ENCODE measurements at regions not wholly inside any gene's neighbourhood (a gene's known extent, or its start where the extent isn't known, plus 50 kb on each side); places are given as distances from the start of the nearest gene placed in this dataset.

GRCh38 chr1:217205578-217205977 lies 425.3 kb downstream of the GPATCH2 start:
- no peak for DNase-seq (ENCODE audit: low read depth)

GRCh38 chr1:217196616-217197015 lies 434.3 kb downstream of the GPATCH2 start:
- no peak for DNase-seq (ENCODE audit: low read depth)

GRCh38 chr1:217193151-217193550 lies 437.7 kb downstream of the GPATCH2 start:
- no peak for DNase-seq (ENCODE audit: low read depth)

- no peak for DNase-seq (ENCODE audit: low read depth)
Measured at GRCh38 chr1:217191441-217191840, 439.4 kb downstream of the GPATCH2 start.

DNA sequence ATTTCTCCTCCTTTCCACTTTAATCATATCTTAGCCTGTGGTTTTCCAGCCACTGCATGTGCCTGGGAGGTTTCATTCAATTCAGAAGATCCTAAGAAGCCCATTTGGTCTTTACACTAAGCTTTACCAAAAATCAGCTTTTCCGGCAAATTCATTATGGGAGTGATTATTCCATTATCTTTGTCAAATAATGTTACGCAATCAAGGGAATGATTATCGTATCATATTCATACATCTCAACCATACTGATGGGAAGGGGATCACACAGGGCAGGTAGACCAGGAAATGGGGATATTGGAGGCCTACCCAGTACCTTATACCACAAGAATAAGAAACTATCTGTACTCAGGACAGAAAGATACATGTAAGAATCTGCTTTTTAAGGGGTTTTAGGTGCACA lies 440.5 kb downstream of the GPATCH2 start:
- DNase-seq (ENCODE audit: low read depth) = no peak

DNA sequence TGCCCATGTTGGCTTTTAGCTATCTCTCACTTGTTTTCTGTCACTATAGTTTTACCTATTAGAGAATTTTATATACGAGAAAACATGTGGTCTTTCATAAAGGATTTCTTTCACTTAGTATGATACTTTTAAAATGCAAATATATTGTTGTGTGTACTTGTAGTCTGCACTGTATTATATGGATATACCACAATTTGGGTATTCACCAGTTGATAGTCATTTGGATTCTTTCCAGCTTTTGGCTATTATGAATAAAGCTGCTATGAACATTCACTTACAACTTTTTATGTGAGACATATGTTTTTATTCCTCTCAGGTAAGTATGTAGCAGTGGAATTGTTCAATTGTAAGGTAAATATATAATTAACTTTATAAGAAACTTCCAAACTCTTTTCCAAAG lies 441.5 kb downstream of the GPATCH2 start:
- no peak for DNase-seq (ENCODE audit: low read depth)

GRCh38 chr1:217188280-217189237 lies 442.3 kb downstream of the GPATCH2 start:
- DNase-seq (ENCODE audit: low read depth) = no peak

DNA sequence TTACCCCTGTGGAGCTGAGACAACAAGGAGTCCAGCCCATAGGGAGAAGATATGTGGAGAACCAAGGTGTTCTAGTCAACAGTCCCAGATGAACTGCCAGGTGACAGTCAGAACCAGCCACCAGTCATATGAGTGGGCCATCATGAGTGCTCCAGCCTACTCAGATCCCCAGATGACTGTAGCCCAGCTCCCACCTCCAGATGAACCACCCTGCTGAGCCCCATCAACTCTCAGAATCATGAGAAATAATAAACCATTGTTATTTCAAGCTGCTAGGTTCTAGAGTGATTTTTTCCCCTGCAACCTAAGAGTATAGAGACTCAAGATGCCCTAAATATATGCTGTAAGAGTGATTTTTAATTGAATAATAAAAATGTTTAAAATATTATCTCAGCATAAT lies 444.2 kb downstream of the GPATCH2 start:
- DNase-seq (ENCODE audit: low read depth) = no peak

GRCh38 chr1:217184854-217185253 lies 446.0 kb downstream of the GPATCH2 start:
- DNase-seq (ENCODE audit: low read depth) = no peak

GRCh38 chr1:217182992-217183391 lies 447.9 kb downstream of the GPATCH2 start:
- DNase-seq (ENCODE audit: low read depth) = no peak

GRCh38 chr1:217181756-217182155 lies 449.1 kb downstream of the GPATCH2 start:
- no peak for DNase-seq (ENCODE audit: low read depth)

- DNase-seq (ENCODE audit: low read depth) = no peak
Measured at GRCh38 chr1:217181176-217181746, 449.6 kb downstream of the GPATCH2 start.

- no peak for DNase-seq (ENCODE audit: low read depth)
Measured at GRCh38 chr1:217180443-217180842, 450.4 kb downstream of the GPATCH2 start.

DNA sequence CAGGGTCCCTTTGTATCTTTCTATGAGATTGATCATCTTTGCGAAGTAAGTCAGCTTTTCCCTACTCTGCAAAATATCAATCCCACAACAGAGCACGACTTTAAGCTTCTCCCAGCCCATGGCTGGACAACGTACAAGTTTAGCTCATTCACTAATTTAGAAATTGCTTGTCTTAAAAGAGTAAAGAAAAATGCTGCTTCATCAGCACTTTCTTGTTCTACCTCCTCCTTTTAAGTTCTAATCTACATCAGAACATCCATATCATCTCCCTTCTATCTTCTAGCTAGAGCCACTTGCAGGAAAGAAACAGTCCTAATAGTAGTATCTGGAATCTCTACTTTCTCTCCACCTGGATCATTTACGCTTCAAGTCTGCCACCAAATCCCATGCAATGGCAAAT lies 441.2 kb upstream of the ESRRG start:
- DNase-seq (ENCODE audit: low read depth) = no peak

GRCh38 chr1:217153361-217153760 lies 430.1 kb upstream of the ESRRG start:
- no peak for DNase-seq (ENCODE audit: low read depth)

- DNase-seq (ENCODE audit: low read depth) = no peak
Measured at GRCh38 chr1:217150366-217150765, 427.1 kb upstream of the ESRRG start.

DNA sequence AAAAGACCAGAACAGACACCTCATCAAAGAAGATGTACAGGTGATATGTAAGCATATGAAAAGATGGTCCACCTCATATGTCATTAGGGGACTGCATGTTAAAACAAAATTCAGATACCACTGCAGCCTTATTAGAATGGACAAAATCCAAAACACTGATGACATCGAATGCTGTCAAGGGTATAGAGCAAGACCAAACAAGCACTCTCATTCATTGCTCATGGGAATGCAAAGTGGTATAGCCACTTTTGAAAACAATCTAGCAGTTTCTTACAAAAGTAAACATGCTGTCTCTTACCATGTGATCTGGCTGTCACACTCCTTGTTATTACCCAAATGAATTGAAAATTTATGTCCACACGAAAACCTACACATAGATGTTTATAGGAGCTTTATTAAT lies 426.6 kb upstream of the ESRRG start:
- no peak for DNase-seq (ENCODE audit: low read depth)

- no peak for DNase-seq (ENCODE audit: low read depth)
Measured at GRCh38 chr1:217141711-217142110, 418.5 kb upstream of the ESRRG start.

- no peak for DNase-seq (ENCODE audit: low read depth)
Measured at GRCh38 chr1:217140041-217140901, 417.0 kb upstream of the ESRRG start.

- no peak for DNase-seq (ENCODE audit: low read depth)
Measured at GRCh38 chr1:217139513-217139912, 416.3 kb upstream of the ESRRG start.

- no peak for DNase-seq (ENCODE audit: low read depth)
Measured at GRCh38 chr1:217138799-217139466, 415.7 kb upstream of the ESRRG start.

DNA sequence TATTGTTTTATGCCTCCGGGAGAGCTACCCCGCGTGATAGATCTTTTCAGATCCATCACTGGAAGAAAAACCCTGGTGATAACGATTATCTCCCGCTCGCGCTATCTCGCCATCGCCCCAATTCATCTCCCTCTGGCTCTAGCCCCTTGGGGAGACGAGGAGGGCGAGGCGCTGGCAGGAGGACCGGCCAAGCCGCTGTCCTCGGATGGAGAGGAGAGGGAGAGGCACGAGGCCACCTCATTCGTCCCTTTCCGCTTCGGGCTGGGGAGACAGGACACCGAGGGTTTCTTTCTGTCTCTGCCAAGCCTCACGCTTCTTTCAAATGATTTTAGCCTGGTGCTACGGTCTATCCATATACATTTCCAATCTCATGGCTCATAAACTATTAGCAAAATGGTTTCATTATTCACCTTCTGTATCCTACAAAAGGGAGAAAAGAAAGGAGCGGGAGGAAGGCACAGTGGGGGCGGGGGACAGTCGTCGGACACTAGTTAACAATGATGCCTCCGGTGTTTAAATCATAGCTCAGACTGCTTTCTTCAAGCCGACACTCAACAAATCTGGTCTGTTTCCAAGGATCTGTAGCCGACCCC lies 415.0 kb upstream of the ESRRG start:
- DNase-seq (ENCODE audit: low read depth) = no peak
